A673 (cell line): ENCODE measurements at regions not wholly inside any gene's neighbourhood (a gene's known extent, or its start where the extent isn't known, plus 50 kb on each side); places are given as distances from the start of the nearest gene placed in this dataset.

Experiments
- CTCF ChIP-seq: fragments of 300-800, 200-600 bp; sonication (generic); conservative IDR thresholded peaks from 2 replicates; pipeline ENCODE4 v1.5.1; 2017; ENCODE audit warnings: low read depth, mild to moderate bottlenecking, antibody characterized with exemption, low read length, moderate library complexity, mixed read lengths
- EZH2 ChIP-seq: fragments of 200-600 bp; sonication (generic); IDR thresholded peaks from 2 replicates; pipeline ENCODE4 v1.6.1; 2017; ENCODE audit warnings: borderline replicate concordance, low read depth, mild to moderate bottlenecking, mixed read lengths, antibody characterized with exemption, low read length; ENCODE audit not compliant: poor library complexity, severe bottlenecking

DNA sequence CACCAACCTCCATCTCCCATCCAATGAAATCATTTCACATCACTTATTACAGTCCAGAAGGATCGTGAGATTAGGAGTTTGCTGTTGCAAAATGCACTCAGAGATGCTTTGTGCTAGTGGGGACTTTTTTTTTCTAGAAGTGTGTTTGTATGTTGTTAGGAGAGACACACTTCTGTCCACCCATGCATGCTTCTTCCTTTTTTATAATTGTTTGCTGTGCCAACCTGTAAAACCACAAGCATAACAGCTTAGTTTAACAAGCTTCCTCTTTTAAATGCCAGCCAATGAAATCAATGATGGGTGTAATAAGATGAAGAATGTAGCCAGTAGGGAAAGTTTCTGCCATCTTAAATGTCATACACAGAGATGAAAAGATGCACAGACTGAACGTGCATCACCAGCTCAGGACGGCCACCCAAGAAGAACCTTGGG lies 305.6 kb upstream of the STT3B start:
- TF ChIP-seq EZH2 (no peak), CTCF (no peak)
